HG02970 (cell line): ENCODE measurements at regions not wholly inside any gene's neighbourhood (a gene's known extent, or its start where the extent isn't known, plus 50 kb on each side); places are given as distances from the start of the nearest gene placed in this dataset.
"Not testable (repeated sequence)": the region's sequence is repeated elsewhere in the genome, so short reads cannot be mapped to it uniquely, and the experiment has no call there.

Source experiments
- ATAC-seq: cut with Tn5 transposase; IDR thresholded peaks from one replicate; pipeline ENCODE4 v1.9.1; 2021; ENCODE audit warnings: mild to moderate bottlenecking, moderate library complexity, moderate number of reproducible peaks; ENCODE audit not compliant: unreplicated experiment, low FRiP score

- ATAC-seq = peak; percentile 35
Measured at GRCh38 chr4:111959222-111959621, 186.0 kb upstream of the FAM241A start.

GRCh38 chr4:111960241-111960667 lies 185.0 kb upstream of the FAM241A start:
- ATAC-seq = peak; percentile 92

- ATAC-seq = not testable (repeated sequence)
Measured at GRCh38 chr4:111961026-111961425, 184.2 kb upstream of the FAM241A start.

- no peak for ATAC-seq
Measured at GRCh38 chr4:111961809-111962208, 183.4 kb upstream of the FAM241A start.

GRCh38 chr4:111963158-111963700 lies 182.0 kb upstream of the FAM241A start:
- ATAC-seq = no peak

- ATAC-seq = no peak
Measured at GRCh38 chr4:111977419-111977965, 167.8 kb upstream of the FAM241A start.

- ATAC-seq = no peak
Measured at GRCh38 chr4:111979921-111980320, 165.3 kb upstream of the FAM241A start.

- ATAC-seq = no peak
Measured at GRCh38 chr4:111982089-111982488, 163.2 kb upstream of the FAM241A start.

- ATAC-seq = no peak
Measured at GRCh38 chr4:111984169-111984819, 161.0 kb upstream of the FAM241A start.

- ATAC-seq = no peak
Measured at GRCh38 chr4:111985426-111985825, 159.8 kb upstream of the FAM241A start.

- no peak for ATAC-seq
Measured at GRCh38 chr4:111986095-111986494, 159.2 kb upstream of the FAM241A start.

GRCh38 chr4:111988514-111988913 lies 156.7 kb upstream of the FAM241A start:
- no peak for ATAC-seq

GRCh38 chr4:111989817-111990216 lies 155.4 kb upstream of the FAM241A start:
- ATAC-seq = no peak

GRCh38 chr4:111991163-111991562 lies 154.1 kb upstream of the FAM241A start:
- peak; percentile 85 for ATAC-seq

GRCh38 chr4:111991797-111992196 lies 153.5 kb upstream of the FAM241A start:
- no peak for ATAC-seq

GRCh38 chr4:111992351-111993168 lies 152.7 kb upstream of the FAM241A start:
- no peak for ATAC-seq

GRCh38 chr4:111994392-111994791 lies 150.9 kb upstream of the FAM241A start:
- ATAC-seq = no peak

- ATAC-seq = no peak
Measured at GRCh38 chr4:111997785-111998184, 147.5 kb upstream of the FAM241A start.

GRCh38 chr4:111999801-112000200 lies 145.5 kb upstream of the FAM241A start:
- no peak for ATAC-seq

GRCh38 chr4:112001041-112001440 lies 144.2 kb upstream of the FAM241A start:
- ATAC-seq = no peak

GRCh38 chr4:112002248-112002661 lies 143.0 kb upstream of the FAM241A start:
- ATAC-seq = no peak
